ENCODE measurements at regions not wholly inside any gene's neighbourhood (a gene's known extent, or its start where the extent isn't known, plus 50 kb on each side); places are given as distances from the start of the nearest gene placed in this dataset.

GRCh38 chr11:27287205-27287604 lies 75.8 kb downstream of the CCDC34 start:
- no peak for DNase-seq

GRCh38 chr11:27285761-27286160 lies 77.3 kb downstream of the CCDC34 start:
- DNase-seq = no peak

GRCh38 chr11:27282806-27283205 lies 80.2 kb downstream of the CCDC34 start:
- peak; percentile 3 to 16 for DNase-seq

DNA sequence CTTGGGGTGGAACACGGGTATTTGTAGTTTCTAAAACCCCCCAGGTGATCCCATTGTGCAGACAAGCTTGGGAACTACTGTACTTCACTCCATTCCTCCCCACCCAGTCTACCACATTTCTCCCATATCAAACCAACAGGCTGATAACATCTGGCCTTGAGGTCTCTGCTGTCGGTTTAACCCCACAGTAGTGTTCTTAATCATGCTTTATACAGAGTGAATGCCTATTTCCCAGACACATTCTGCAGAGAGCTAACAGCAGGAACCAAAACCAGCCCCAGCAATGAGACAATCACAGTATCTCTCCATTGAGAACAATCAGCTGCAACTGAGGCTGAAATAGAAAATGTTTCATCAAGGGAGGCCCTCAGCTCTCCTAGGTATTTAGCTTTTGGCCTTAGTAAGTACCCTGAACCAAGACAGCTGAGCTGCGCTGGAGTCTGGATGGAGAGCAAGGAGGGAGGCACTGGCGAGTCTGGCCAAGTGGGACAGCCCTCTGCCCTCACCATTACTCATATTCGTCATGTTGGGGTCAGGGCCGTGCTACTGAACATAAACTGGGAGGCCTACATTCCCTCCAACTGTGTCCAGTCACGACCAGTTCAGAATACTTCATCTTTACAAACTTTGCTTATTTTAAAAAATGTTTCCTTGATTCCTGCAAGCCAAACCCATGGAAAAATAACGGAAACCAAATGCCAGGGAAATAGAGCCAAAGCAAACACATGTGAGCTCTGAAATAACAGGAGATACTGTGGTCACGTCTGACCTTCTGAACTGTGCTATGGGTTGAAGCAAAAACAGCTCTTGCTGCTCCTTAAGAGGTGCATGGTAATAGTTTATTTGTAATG lies 81.0 kb downstream of the CCDC34 start:
- no peak for DNase-seq

DNA sequence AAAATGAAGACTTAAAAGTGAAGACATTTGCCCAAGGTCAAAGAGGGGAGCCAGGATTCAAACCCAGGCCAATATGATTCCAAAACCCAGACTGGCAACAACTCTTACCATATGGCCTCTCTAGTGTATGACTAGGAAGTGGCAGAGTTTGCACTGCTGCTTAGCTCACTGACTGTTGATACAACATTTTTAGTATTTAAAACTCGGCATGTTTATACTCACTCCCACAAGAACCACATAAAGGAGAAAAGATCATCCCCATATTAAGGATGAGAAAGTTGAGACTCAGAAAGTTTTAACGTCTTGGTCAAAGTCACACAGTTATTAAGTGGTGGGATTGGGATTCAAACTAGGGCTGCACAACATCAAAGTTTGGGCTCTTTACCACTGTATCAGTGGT lies 81.7 kb downstream of the CCDC34 start:
- no peak for DNase-seq

GRCh38 chr11:27280140-27280539 lies 82.9 kb downstream of the CCDC34 start:
- DNase-seq = no peak

GRCh38 chr11:27279460-27279859 lies 83.6 kb downstream of the CCDC34 start:
- no peak for DNase-seq

GRCh38 chr11:27277843-27278242 lies 85.2 kb downstream of the CCDC34 start:
- no peak for DNase-seq

DNA sequence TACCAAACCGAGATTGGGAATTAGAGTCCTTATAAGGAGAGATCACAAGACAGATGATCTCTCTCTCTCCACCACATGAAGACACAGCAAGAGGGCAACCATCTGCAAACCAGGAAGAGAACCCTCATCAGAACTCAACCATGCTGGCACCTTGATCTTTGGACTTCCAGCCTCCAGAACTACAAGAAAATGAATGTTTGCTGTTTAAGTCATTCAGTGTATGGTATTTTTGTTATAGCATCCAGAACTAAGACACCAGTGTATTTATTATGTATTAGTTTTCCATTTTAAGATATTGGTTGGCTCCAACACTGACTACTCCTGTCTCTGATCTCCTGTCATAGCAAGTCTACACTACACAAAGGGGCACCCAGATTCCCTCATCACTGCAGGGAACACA lies 86.9 kb downstream of the CCDC34 start:
- no peak for DNase-seq

DNA sequence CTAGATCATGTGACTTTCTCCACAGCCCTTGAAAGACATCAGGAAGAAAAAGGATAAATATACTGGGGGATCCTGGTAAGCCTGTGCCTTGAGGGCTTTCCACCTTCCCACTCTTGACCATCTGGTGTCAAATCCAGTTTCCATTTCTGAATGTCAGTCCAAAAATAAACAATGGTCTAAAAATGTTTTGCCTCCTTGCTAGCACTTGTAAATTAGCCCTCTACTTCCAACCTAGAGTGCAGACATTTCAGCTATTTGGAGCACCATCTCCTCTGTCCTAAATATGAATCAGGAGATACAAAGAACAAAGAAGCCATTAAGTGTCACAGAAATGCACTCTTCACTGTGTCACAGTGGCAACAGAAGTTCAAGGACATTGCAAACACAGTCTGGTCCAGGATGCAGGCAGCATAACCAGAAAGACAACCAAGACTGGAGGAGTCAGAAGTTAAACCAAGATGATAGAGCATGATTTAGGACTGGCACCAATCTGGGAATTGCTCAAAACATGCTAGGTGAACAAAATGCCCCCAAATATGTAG lies 88.1 kb downstream of the CCDC34 start:
- DNase-seq = no peak

GRCh38 chr11:27266125-27266524 lies 96.9 kb downstream of the CCDC34 start:
- DNase-seq = no peak

GRCh38 chr11:27263986-27264385 lies 99.0 kb downstream of the CCDC34 start:
- no peak for DNase-seq

GRCh38 chr11:27263046-27263445 lies 100.0 kb downstream of the CCDC34 start:
- no peak for DNase-seq

DNA sequence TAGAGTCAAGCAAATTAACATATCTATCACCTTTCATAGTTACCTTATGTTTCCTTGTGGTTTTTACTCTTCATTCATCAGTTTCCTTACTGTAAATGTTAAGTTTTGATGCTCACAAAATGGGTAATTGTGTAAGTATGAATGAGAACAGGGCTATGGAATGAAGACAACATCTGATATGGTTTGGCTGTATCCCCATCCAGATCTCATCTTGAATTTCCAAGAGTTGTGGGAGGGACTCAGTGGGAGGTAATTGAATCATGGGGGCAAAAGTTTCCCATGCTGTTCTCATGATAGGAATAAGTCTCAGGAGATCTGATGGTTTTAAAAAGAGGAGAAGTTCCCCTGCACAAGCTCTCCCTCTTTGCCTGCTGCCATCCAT lies 107.6 kb downstream of the CCDC34 start:
- DNase-seq = no peak

- no peak for DNase-seq
These were observed 108.1 kb downstream of the CCDC34 start for GRCh38 chr11:27254744-27255446.

DNA sequence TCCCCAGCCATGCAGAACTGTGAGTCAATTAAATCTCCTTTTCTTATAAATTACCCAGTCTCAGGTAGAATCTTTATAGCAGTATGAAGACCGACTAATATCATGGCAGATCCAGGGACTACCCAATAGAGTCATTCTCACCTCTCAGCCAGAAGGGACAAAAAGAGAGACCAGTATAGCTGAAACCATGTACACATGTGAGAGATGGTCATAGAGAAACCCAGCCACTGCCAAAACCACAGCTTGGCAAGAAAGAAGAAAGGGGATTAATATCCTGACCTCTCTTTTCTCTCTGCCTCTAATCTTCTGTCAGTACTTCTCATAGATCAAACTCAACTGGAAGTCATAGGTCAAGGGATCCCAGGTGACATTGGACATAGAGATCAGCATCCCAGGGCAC lies 109.8 kb downstream of the CCDC34 start:
- no peak for DNase-seq

GRCh38 chr11:27250867-27251665 lies 111.9 kb downstream of the CCDC34 start:
- no peak for DNase-seq

GRCh38 chr11:27248576-27249509 lies 114.2 kb downstream of the CCDC34 start:
- peak in 1 of 2 experiments; percentile 5 for DNase-seq

DNA sequence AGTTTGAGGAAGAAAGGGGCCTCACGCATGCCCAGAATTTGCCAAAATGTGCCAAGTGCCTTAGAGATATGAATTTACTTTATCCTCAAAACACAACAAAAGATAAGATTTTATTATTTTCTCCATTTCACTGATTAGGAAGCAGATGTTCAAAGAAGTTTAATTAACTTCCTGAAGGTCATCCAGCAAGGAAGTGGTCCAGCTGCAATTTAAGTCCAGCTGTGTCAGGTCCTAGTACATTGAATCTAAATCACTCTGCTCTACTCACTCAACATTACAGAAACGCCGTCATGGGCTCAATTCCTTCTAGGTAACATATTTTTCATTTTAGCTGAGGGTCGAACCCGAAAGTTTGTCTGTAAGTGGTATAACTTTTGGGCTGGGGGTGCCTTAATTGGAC lies 115.4 kb downstream of the CCDC34 start:
- no peak for DNase-seq

GRCh38 chr11:27246925-27247324 lies 116.1 kb downstream of the CCDC34 start:
- no peak for DNase-seq

DNA sequence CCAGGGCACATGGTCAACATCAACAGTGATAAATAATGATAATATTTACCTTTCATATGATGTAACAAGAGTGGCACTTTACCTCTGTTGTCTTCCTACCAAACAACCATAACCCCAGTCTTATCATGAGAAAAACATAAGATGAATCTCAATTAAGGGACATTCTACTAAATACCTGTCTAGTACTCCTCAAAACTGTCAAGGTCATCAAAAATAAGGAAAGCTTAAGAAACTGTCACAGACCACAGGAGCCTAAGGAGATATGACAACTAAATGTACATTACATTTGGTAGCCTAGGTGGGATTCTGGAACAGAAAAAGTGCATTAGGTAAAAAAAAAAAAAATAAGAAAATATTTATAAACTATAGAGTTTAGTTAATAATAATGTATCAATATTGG lies 118.1 kb downstream of the CCDC34 start:
- DNase-seq = no peak

- DNase-seq = no peak
These were observed 120.4 kb downstream of the CCDC34 start for GRCh38 chr11:27242591-27242990.
